ENCODE measurements at regions not wholly inside any gene's neighbourhood (a gene's known extent, or its start where the extent isn't known, plus 50 kb on each side); places are given as distances from the start of the nearest gene placed in this dataset.

DNA sequence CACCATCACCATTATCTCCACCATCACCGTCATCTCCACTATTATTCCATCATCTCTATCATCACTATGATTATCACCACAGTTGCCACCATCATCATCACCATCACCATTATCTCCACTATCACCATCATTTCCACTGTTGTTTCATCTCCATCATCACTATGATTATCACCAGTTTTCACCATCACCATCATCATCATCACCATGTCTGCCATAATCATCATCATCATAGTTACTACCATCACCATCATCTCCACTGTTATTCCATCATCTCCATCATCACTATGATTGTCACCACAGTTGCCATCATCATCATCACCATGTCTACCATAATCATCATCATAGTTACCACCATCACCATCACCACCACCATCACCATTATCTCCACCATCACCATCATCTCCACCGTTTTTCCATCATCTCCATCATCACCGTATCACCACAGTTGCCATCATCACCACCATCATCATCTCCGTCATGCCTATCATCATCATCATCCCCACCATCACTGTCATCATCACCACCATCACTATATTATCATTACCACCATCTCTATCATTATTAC is 264.9 kb downstream of the BRD1 start:
- no peak for DNase-seq

DNA sequence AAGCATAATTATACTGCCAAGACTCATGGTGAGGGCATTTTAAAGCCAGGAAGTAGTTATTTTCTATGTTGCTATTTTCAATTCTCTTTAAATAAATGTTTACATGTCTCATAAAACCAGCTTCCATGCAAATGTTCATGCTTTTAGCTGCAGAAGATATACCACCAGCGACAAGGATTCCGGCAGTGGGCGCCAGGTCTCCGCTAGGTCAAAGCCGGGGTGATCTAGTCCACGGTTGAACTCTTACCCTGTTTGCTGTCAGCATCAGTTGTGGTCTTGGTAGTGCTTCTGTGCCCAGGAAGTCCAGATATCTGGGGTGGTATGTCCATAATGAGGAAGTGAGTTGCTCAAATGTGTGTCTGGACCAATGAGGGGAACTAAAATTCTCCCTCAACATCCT is 265.7 kb downstream of the BRD1 start:
- no peak for DNase-seq

DNA sequence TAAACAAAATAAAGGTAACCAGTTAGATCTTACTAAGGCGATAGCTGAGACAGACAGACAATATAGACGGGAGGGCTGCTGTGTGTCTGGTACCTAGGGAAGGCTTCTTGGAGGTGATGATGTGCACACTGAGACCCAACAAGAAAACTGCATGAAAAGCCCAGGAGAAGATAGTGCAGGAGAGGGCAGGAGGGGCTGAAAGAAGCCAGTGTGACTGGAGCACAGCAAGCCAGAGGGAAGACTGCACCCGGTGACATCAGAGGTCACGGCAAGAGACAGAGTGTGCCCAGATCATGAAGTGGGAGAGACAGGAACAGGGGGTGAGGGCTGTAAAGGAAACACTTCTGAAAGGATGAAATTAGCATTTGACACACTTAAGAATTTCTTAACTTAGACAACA is 266.3 kb downstream of the BRD1 start:
- no peak for DNase-seq

DNA sequence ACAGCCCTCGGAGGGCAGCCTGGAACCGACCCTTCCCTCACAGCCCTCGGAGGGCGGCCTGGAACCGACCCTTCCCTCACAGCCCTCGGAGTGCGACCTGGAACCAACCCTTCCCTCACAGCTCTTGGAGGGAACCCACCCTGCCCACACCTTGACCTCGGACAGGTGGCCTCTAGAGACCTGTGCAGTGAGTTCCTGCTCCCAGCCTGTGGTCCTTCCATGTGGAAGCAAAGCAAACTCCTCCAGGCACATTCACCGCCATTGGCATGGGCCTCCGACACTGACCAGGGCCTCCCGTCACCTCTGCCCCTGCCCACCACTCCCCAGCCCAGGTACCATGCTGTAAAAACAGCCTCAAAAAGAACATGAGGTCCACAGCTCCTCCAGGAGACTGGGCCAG is 272.1 kb downstream of the BRD1 start:
- no peak for DNase-seq

DNA sequence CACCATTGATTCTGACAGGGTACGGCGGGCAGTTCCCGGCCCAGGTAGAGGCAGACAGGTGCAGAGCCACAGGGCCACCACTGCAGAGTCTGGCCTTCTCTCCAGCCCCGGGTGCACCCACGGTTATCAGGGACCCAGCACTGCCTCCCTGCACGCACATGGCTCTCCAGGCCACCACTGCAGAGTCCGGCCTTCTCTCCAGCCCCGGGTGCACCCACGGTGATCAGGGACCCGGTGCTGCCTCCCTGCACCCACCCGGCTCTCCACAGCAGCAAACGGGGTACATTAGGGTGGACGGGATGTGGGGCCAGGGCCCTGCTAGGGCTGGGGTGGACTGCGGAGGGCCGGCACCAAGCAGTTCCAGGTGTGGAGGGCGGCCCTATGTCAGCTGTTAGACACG is 272.9 kb downstream of the BRD1 start:
- no peak for DNase-seq

DNA sequence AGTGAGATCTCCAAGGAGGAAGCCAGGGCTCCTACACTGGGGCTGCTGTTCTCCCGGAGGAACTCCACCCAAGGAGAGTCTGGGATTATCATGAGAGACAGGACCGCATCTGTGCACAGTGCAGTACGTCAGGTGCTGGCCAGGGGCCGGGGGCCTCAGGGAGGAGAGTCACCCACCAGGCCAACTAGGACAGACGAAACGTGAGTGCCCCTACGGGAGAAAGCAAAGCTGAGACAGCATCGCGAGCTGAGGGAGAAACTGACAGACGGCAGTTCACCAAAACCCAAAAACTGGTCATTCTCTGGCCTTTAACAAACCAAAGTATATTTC is 273.4 kb downstream of the BRD1 start:
- DNase-seq: no peak

DNA sequence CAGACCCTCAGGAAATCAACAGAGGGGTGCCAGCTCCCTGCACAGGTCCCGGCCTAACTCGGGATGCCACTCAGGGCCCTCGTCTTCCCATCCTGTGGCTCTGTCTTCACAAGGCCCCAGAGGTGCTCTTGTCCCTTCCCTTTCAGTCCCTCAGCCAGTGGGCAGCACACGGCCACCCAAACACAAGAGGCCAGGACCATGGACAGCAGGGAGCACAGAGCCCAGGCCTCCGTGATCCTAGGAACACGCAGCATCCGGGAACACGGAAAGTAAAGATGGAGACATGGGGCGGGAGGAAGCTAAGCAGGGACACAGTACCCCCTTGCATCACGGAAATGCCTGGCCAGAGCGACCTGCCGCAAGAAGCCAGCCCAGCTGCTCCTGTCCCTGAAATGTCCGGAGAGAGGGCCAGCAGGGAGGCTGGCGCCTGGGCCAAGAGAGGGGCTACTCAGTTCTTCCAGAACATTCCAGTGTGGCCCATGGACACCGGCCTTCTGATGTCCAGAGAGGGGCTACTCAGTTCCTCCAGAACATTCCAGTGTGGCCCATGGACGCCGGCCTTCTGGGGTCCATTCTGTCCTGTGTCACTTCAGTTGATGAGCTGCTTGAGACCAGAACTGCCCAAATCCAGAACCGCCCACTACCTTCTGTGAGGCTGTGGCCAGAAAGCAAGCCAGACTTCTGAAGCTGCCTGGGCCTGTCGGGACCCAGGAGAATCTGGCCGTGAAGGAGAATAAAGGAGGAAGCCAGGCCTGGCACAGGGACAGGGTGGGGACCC is 274.0 kb downstream of the BRD1 start:
- no peak for DNase-seq

DNA sequence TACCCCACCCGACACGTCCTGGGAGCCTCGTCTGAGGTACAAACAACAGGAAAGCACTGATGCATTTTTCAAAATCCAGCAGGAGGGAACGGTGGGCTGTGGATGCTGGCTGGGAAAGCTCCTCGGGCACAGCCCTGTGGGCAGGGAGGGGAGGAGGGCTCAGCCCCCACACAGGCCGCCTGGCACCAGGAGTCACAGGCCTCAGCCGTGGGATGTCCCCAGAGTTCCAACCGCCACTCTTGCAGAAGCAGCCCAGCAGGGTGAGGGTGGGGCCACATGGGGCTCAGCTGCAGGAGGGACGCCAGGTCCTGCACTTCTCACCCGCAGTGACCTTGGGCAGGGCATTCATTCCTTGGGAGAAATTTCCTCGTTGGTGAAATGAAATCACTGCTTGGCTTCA is 274.6 kb downstream of the BRD1 start:
- no peak for DNase-seq

DNA sequence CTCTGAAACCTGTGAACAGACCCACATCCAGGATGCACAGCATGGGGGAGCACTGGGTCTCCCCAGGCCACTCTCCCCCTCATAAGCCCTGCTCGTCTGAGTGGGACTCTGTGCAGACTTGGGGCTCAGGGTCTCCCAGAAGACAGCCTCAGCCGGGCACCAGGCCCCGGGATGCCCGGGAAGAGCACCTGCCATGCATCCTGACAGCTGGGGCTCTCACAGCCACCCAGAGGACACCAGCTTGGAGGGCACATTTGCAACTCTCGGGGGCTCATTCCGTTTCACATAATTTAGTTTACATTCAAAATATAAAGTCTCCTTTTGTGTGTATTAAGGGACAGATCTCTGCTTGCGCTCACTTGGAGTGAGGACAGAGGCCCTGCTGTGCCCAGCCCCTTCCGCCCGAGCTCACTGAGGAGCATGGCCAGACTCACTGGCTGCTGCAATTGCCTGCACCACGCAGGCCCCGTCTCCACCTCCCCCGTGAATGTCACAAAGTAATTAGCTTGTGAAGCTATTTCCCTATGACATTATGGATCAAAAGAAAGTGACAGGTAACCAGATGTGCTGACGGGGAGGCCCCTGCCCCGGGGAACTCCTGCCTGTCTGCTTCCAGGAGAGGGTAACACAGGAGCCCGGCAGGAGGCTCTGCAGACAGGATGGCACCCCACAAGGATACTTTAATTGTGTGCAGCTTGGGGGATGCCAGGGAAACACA is 275.6 kb downstream of the BRD1 start:
- DNase-seq: no peak

DNA sequence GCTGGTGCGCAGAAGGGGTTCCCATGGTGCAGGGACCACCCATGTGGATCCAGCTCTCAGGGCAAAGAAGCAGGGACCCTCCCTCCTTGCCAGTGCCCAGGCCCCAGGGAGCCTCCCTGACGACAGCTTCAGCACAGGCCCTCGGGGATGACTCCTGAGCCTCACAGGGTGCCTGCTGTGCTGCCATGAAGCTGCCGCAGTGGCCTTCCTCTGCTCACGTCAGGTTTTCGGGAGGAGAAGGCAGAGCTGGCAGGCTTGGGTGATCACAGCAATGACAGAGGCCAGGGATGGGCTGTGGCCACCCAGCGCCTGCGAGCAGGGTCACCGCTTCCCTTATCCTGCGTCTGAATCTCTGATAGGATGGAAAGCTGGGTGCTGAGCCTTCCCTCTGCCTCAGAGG is 276.2 kb downstream of the BRD1 start:
- DNase-seq: no peak

DNA sequence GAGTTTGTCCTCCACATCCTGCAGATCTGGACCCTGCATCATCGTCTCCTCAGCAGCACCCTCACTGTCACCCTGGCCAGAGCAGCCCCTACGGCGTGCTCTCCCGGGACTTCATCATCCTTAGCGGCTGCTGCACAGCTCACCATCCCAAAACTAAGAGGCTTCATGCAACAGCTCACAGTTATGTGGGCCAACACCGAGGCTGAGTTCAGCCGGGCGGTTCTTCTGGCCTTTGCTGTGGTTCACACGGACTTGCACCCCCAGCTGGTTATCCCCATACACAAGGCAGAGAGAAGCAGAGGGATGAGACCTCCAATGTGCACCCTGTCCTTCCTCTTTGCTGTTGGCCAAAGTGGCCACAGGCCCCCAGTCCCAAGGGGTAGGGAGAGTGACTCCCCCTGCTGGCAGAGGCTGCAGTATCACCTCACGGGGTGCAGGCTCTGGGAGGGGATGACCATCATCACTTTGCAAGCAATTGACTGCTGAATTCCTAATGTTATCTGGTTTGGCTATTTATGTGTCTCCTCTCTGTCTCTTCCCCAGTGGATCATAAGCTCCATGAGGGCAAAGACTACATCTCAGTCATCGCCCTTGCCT is 276.8 kb downstream of the BRD1 start:
- no peak for DNase-seq

DNA sequence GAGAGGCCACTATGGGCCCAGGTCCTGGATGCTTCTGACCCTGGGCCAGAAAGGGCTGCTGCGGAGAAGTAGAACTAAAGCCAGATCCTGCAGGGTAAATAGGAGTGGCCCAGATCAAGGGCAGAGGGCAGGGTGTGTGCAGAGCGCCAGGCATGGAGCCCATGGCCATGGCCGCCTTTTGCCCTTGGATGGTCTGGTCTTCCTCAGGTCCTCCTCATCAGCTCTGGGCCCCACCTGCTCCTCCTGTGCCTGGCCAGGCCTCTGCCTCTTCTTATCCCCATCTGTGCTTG is 277.6 kb downstream of the BRD1 start:
- DNase-seq: no peak

DNA sequence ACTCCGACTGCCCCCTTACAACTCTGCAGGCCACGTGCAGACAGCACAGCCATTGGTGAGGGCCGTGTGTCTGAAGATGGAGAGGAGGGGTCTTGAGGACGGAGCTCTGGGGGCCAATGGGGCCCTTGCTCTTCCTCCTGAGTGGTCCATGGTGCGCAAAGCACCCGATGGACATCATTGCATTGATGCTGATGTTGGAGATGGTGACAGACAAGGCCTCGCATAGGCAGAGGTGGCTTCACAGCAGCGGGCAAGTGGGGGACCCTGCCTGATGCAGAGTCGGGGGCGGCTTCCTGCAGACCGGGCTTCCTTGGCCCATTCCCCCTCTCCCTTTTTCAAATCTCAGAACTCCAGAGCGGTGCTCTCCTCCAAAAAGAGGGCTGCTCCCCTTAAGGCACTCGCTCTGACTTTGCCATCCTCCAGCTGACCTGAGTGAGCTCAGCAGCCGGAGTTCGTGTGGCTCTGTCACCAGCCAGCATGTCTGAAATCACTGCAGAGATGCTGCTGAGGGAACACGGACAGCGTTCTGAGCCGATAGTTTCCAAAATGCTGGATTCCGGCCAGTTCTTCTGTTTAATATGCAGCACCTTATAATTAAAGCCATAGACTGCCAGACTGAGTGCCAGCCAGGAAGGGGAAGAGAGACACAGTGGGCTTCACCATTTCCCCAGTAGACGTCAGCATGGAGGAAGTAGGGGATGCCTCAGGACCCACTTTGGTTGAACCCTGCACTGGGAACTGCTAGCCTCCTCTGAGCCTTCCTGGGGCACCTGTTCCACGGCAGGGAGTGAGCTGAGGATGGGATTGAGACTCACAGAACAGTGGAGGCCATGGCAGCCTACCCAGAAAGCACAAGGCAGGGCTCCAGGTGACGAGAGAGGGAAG is 278.2 kb downstream of the BRD1 start:
- no peak for DNase-seq

DNA sequence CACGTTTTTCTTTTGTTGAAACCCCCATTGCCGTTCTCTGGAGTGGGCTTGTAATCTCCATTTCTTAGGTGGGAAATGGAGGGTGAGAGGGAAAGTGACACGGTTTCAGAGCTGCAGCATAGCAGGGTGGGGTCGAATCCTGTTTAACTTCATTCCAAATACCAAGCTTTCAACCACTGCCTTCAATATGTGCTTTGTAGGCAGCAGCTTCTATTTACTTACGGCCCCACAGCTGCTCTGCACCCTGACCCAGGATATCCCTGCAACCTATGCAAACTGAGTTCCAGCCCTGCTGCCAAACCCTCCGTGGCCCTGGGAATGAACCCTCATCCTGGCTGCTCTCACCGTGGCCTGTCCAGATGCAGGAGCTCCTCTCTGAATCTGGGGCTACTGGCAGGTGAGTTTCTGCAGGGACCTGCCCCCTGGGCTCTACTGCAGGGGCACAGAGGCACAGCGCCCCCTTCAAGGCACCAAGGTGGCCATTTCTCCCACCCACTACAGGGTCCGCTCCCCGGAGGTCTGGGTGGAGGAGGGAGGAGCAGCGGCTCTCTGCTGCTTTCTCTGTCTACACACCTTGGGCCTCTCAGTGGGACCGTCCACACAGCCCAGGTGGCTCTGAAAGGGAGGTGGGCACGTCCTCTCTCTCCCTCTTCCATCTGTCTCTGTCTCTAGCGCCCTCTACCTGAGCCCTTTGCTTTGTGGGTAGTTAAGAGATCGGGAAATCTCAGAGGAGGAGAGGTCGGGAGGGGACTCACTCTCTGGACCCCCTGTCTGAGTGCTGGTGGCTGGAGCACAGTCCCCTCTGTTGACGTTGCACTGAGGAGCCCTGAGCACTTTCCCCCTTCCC is 279.1 kb downstream of the BRD1 start:
- DNase-seq: no peak

DNA sequence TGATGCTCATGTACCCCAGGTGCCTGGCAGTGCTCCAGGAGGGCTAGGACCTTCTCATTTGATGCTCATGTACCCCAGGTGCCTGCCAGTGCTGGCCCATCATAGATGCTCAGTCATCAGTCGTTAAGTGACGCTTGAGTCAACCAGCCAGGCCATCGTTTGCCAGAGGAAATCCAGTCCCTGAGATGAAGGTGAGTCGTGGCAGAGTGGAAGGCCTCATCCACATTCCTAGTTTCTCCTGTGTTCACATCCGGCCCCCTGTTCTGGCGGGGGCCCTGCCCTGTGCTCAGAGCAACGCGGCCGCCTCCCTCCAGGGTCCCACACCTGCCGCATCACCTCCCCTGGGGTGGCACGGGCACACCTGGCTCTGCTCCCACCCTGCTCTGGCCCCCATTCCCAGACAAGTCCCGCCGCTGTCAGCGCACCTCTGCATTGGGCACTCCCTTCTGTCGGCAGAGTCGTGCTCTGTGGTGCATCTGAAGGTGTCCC is 279.9 kb downstream of the BRD1 start:
- no peak for DNase-seq

DNA sequence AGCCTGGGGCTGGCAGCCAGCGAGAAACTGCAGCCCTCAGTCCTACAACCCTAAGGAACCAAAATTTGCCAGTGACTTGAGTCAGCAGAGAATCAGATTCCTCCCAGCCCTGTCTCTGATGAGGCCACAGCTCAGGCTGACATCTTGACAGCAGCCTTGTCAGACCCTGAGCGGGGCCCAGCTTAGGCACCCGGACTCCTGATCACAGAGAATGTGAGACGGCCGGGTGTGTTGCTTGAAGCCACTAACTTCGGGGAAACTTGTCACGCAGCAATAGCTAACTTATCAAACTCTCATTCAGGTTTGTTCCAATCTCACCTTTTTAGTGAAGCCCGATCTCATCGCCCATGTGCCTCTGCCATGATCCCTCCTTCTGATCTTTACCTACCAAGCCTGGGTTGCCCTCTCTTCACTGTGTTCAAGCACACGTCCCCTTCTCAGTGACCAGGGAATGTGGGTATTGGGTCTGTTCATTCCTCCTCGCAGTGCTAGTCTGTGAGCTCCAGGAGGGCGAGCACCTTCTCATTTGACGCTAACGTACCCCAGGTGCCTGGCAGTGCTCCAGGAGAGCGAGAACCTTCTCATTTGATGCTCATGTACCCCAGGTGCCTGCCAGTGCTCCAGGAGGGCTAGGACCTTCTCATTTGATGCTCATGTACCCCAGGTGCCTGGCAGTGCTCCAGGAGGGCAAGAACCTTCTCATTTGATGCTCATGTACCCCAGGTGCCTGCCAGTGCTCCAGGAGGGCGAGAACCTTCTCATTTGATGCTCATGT is 280.7 kb downstream of the BRD1 start:
- DNase-seq: no peak

DNA sequence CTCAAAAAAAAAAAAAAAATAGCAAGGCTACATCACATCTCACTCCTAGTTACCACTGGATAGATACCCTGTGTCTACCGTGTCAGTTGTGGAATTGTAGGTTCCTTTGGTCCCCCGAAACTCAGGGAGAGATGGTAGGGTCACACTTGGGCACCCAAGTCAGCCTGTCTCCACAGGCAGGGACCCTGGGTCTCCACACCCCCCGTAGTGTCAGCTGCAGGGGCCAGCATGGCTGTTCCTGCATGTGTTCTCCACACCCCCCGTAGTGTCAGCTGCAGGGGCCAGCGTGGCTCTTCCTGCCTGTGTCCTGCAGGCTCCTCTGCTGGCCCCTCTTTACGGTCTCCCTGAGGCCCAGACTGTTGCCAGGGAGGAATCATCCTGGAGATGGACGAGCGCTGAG is 282.1 kb downstream of the BRD1 start:
- DNase-seq: no peak

DNA sequence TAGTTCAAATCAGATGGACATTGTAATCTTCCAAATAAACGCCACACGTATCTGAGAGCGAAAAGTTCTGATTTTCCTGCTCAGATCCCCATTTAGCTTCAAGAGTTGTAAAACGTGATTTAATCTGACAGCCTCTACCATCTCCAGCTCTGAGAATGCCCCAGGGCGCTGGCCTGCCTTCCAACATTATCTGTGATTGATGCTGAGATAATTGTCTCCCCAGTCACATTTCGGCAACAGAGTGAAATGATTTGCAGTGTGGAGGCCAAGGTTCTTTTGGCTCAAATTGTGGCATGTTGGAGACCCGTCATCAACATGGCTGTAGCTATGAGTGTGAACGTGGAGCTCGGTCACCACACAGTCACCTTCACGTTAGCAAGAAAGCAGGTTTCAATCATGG is 283.4 kb downstream of the BRD1 start:
- no peak for DNase-seq

DNA sequence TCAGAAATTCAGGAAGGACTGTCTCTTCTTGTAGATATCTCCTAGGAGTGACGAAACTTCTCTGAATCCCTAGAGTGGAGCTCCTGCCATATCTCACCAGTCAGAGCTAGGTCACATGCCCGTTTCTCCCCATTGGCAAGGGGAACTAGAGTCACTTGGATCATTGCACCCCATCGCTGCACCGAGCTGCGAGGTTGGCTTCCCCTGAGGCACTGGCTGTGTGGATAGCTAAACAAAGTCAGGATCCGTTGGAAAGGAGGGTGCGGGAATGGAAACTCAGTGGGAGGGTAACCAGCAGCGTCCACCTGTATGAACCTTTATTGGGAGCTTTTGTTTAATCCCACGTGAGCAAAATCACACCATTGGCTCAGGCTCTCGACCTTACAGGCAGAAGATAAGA is 283.8 kb downstream of the BRD1 start:
- no peak for DNase-seq

DNA sequence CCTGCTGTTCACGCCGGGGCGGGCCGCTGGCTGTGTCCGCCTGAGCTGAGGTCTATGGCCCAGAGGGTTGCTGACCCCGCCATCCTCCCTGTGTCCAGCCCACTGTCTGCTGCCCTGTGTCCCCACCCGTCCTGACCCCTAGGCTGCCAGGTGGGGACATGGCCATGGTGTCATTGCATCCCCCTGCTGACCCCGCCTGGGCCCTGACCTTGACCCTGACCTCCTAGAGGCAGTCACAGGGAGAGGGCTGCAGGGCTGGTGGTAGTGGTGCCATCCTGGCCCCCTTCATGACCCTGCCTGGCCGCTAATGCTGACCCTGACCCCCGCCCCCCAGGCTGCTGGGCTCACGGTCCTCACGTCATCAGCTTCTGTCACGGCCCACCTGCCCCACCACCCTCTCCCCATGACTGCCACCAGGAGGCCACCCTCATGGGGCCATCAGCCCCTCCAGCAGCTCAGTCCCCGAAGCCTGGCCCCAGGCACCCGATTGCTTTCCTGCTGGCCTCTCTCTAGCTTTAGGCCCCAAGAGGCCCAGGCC is 285.9 kb downstream of the BRD1 start:
- DNase-seq: no peak
